WTC11 (cell line): ENCODE measurements at regions not wholly inside any gene's neighbourhood (a gene's known extent, or its start where the extent isn't known, plus 50 kb on each side); places are given as distances from the start of the nearest gene placed in this dataset.

Experiments
- ATAC-seq: fragments of 200-7000 bp; cut with Tn5 transposase; 2 replicates; pipeline ENCODE4 v1.10.0; 2021; ENCODE audit warnings: mild to moderate bottlenecking, moderate library complexity
- CTCF ChIA-PET: fragments of 300-600 bp; sonication (Branson Sonifier 250); formaldehyde crosslinking; loops from one replicate; lab custom pipeline; 2021; ENCODE audit warnings: antibody characterized with exemption; lab: Charles Lee
- POLR2A ChIA-PET: fragments of 350-600 bp; sonication (Branson Sonifier 250); formaldehyde crosslinking; loops from one replicate; lab custom pipeline; 2021; ENCODE audit warnings: antibody characterized with exemption; lab: Charles Lee
- DNase-seq: peaks from one replicate; pipeline ENCODE4 v3.0.0; 2021; ENCODE audit warnings: low spot score
- H3K27ac Mint-ChIP-seq: 2 replicates; pipeline ENCODE4 v1.8.0; 2021; ENCODE audit warnings: mixed read lengths
- H3K27me3 Mint-ChIP-seq: 2 replicates; pipeline ENCODE4 v1.8.0; 2021; ENCODE audit warnings: low read depth, mild to moderate bottlenecking, moderate library complexity, mixed read lengths
- H3K36me3 Mint-ChIP-seq: 2 replicates; pipeline ENCODE4 v1.8.0; 2021; ENCODE audit warnings: mixed read lengths
- H3K4me1 Mint-ChIP-seq: 2 replicates; pipeline ENCODE4 v1.8.0; 2022; ENCODE audit warnings: mixed read lengths
- H3K4me3 Mint-ChIP-seq: 2 replicates; pipeline ENCODE4 v1.8.0; 2021; ENCODE audit warnings: mild to moderate bottlenecking, moderate library complexity, mixed read lengths
- H3K9me3 Mint-ChIP-seq: 2 replicates; pipeline ENCODE4 v1.8.0; 2021; ENCODE audit warnings: mixed read lengths
- ATF6 ChIP-seq: sonication (generic); formaldehyde crosslinking; IDR thresholded peaks from 2 replicates; pipeline ENCODE4 v1.8.1; 2023; ENCODE audit warnings: mild to moderate bottlenecking, missing genetic modification reagents
- CREM ChIP-seq: sonication (generic); formaldehyde crosslinking; IDR thresholded peaks from 2 replicates; pipeline ENCODE4 v1.8.1; 2022; ENCODE audit warnings: mild to moderate bottlenecking, missing genetic modification reagents, moderate library complexity
- ETV6 ChIP-seq: sonication (generic); formaldehyde crosslinking; IDR thresholded peaks from 2 replicates; pipeline ENCODE4 v1.8.1; 2022; ENCODE audit warnings: mild to moderate bottlenecking, missing genetic modification reagents
- FOXJ3 ChIP-seq: sonication (generic); formaldehyde crosslinking; IDR thresholded peaks from 2 replicates; pipeline ENCODE4 v1.9.0; 2021; ENCODE audit warnings: missing genetic modification reagents, mild to moderate bottlenecking, borderline replicate concordance
- FOXP4 ChIP-seq: sonication (generic); formaldehyde crosslinking; IDR thresholded peaks from 2 replicates; pipeline ENCODE4 v1.8.0; 2022; ENCODE audit warnings: mild to moderate bottlenecking, missing genetic modification reagents
- MAX ChIP-seq: sonication (generic); formaldehyde crosslinking; IDR thresholded peaks from 2 replicates; pipeline ENCODE4 v1.8.0; 2022; ENCODE audit warnings: mild to moderate bottlenecking, missing genetic modification reagents
- NFYB ChIP-seq: sonication (generic); formaldehyde crosslinking; conservative IDR thresholded peaks from 2 replicates; pipeline ENCODE4 v1.8.0; 2022; ENCODE audit warnings: low read depth, missing genetic modification reagents
- NR2C2 ChIP-seq: sonication (generic); formaldehyde crosslinking; IDR thresholded peaks from 2 replicates; pipeline ENCODE4 v1.8.0; 2022; ENCODE audit warnings: mild to moderate bottlenecking, missing genetic modification reagents
- NR3C1 ChIP-seq: sonication (generic); formaldehyde crosslinking; conservative IDR thresholded peaks from 2 replicates; pipeline ENCODE4 v1.8.1; 2023; ENCODE audit warnings: low read depth, mild to moderate bottlenecking, missing genetic modification reagents
- PREB ChIP-seq: sonication (generic); formaldehyde crosslinking; IDR thresholded peaks from 2 replicates; pipeline ENCODE4 v1.8.1; 2022; ENCODE audit warnings: mild to moderate bottlenecking, missing genetic modification reagents, moderate library complexity, borderline replicate concordance
- SMAD4 ChIP-seq: sonication (generic); formaldehyde crosslinking; IDR thresholded peaks from 2 replicates; pipeline ENCODE4 v1.8.0; 2022; ENCODE audit warnings: mild to moderate bottlenecking, missing genetic modification reagents
- SOX15 ChIP-seq: fragments of 250-450 bp; sonication (Bioruptor Pico); IDR thresholded peaks from 2 replicates; pipeline ENCODE4 v1.9.0; 2021; ENCODE audit warnings: mild to moderate bottlenecking
- SP1 ChIP-seq: sonication (generic); formaldehyde crosslinking; conservative IDR thresholded peaks from 2 replicates; pipeline ENCODE4 v1.8.1; 2022; ENCODE audit warnings: missing genetic modification reagents
- STAT6 ChIP-seq: sonication (generic); formaldehyde crosslinking; conservative IDR thresholded peaks from 2 replicates; pipeline ENCODE4 v1.8.1; 2023; ENCODE audit warnings: mild to moderate bottlenecking, low read depth, missing genetic modification reagents, moderate library complexity
- ZNF317 ChIP-seq: sonication (generic); formaldehyde crosslinking; IDR thresholded peaks from 2 replicates; pipeline ENCODE4 v1.8.1; 2023; ENCODE audit warnings: low read depth, mild to moderate bottlenecking, moderate library complexity, missing genetic modification reagents, borderline replicate concordance
- ZNF423 ChIP-seq: fragments of 250-450 bp; sonication (Bioruptor Pico); IDR thresholded peaks from 2 replicates; pipeline ENCODE4 v2.1.2; 2022; ENCODE audit warnings: mild to moderate bottlenecking, moderate library complexity
- TF ChIP-seq, protein P1 (sequence below): fragments of 250-450 bp; sonication (Bioruptor Pico); IDR thresholded peaks from 2 replicates; pipeline ENCODE4 v1.9.0; 2021; ENCODE audit warnings: moderate library complexity, mild to moderate bottlenecking, inconsistent platforms, borderline replicate concordance
- TF ChIP-seq, protein P2 (sequence below): sonication (generic); formaldehyde crosslinking; IDR thresholded peaks from 2 replicates; pipeline ENCODE4 v1.8.1; 2022; ENCODE audit warnings: mild to moderate bottlenecking, moderate library complexity, missing genetic modification reagents
- TF ChIP-seq, protein P3 (sequence below): sonication (generic); formaldehyde crosslinking; IDR thresholded peaks from 2 replicates; pipeline ENCODE4 v1.8.1; 2023; ENCODE audit warnings: mild to moderate bottlenecking, missing genetic modification reagents, moderate library complexity
- TF ChIP-seq, protein P4 (sequence below): fragments of 250-450 bp; sonication (Bioruptor Pico); IDR thresholded peaks from 2 replicates; pipeline ENCODE4 v1.9.0; 2021; ENCODE audit warnings: mild to moderate bottlenecking, borderline replicate concordance

- TF ChIP-seq, protein P1, sequence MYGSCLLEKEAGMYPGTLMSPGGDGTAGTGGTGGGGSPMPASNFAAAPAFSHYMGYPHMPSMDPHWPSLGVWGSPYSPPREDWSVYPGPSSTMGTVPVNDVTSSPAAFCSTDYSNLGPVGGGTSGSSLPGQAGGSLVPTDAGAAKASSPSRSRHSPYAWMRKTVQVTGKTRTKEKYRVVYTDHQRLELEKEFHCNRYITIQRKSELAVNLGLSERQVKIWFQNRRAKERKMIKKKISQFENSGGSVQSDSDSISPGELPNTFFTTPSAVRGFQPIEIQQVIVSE, result no peak
- no peak for TF ChIP-seq STAT6 (CRISPR knock-in tag)
- no peak for TF ChIP-seq NR3C1
- TF ChIP-seq MAX (CRISPR knock-in tag), result no peak
- TF ChIP-seq NR2C2 (CRISPR knock-in tag), result no peak
- TF ChIP-seq, protein P2, sequence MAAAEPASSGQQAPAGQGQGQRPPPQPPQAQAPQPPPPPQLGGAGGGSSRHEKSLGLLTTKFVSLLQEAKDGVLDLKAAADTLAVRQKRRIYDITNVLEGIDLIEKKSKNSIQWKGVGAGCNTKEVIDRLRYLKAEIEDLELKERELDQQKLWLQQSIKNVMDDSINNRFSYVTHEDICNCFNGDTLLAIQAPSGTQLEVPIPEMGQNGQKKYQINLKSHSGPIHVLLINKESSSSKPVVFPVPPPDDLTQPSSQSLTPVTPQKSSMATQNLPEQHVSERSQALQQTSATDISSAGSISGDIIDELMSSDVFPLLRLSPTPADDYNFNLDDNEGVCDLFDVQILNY (CRISPR knock-in tag), result no peak
- TF ChIP-seq CREM (CRISPR knock-in tag), result no peak
- no peak for TF ChIP-seq NFYB (CRISPR knock-in tag)
- no peak for TF ChIP-seq SP1 (CRISPR knock-in tag)
- no peak for TF ChIP-seq FOXJ3 (CRISPR knock-in tag)
- TF ChIP-seq PREB (CRISPR knock-in tag), result no peak
- TF ChIP-seq SOX15 (CRISPR knock-in tag), result no peak
- TF ChIP-seq FOXP4, result no peak
- no peak for TF ChIP-seq ZNF423
- peaks cover 4% of the 10 kb centered on the region for H3K36me3 Mint-ChIP-seq
- H3K27ac Mint-ChIP-seq, result no peak overlapping the region
- POLR2A ChIA-PET, result no interaction called here
- no peaks in the 10 kb centered on the region for H3K27me3 Mint-ChIP-seq
- ATAC-seq (no peak), DNase-seq (no peak)
- H3K9me3 Mint-ChIP-seq, result peaks cover 5% of the 10 kb centered on the region
- CTCF ChIA-PET, result no interaction called here
- no peaks in the 10 kb centered on the region for H3K4me1 Mint-ChIP-seq
- no peak overlapping the region for H3K4me3 Mint-ChIP-seq
Measured at GRCh38 chr5:104444656-104445055, 882.1 kb upstream of the NUDT12 start.

DNA sequence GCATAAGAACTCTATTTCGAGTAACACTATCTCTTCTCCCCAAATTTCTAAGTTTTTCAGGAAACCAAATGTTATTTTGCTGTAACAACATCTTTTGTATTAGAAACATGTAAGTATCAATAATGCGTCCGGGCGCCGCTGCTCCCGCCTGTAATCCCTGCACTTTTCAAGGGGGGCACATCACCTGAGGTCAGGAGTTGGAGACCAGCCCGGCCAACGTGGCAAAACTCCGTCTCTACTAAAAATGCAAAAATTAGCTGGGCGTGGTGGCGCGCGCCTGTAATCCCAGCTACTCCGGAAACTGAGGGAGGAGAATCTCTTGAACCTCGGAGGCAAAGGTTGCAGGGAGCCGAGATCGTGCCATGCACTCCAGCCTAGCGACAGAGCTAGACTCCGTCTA, 881.1 kb upstream of the NUDT12 start:
- ATAC-seq, result no peak
- no peak for DNase-seq
- Mint-ChIP-seq H3K4me1 (no peaks in the 10 kb centered on the region), H3K9me3 (no peaks in the 10 kb centered on the region), H3K4me3 (no peak overlapping the region), H3K36me3 (no peaks in the 10 kb centered on the region), H3K27me3 (no peaks in the 10 kb centered on the region), H3K27ac (no peak overlapping the region)
- POLR2A ChIA-PET, result no interaction called here
- CTCF ChIA-PET, result no interaction called here
- TF ChIP-seq, protein P3, sequence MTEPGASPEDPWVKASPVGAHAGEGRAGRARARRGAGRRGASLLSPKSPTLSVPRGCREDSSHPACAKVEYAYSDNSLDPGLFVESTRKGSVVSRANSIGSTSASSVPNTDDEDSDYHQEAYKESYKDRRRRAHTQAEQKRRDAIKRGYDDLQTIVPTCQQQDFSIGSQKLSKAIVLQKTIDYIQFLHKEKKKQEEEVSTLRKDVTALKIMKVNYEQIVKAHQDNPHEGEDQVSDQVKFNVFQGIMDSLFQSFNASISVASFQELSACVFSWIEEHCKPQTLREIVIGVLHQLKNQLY (CRISPR knock-in tag), result no peak
- TF ChIP-seq ETV6, result no peak
- no peak for TF ChIP-seq ZNF317
- TF ChIP-seq SP1 (CRISPR knock-in tag), result no peak
- no peak for TF ChIP-seq FOXJ3 (CRISPR knock-in tag)
- TF ChIP-seq, protein P1, result no peak
- TF ChIP-seq, protein P4, sequence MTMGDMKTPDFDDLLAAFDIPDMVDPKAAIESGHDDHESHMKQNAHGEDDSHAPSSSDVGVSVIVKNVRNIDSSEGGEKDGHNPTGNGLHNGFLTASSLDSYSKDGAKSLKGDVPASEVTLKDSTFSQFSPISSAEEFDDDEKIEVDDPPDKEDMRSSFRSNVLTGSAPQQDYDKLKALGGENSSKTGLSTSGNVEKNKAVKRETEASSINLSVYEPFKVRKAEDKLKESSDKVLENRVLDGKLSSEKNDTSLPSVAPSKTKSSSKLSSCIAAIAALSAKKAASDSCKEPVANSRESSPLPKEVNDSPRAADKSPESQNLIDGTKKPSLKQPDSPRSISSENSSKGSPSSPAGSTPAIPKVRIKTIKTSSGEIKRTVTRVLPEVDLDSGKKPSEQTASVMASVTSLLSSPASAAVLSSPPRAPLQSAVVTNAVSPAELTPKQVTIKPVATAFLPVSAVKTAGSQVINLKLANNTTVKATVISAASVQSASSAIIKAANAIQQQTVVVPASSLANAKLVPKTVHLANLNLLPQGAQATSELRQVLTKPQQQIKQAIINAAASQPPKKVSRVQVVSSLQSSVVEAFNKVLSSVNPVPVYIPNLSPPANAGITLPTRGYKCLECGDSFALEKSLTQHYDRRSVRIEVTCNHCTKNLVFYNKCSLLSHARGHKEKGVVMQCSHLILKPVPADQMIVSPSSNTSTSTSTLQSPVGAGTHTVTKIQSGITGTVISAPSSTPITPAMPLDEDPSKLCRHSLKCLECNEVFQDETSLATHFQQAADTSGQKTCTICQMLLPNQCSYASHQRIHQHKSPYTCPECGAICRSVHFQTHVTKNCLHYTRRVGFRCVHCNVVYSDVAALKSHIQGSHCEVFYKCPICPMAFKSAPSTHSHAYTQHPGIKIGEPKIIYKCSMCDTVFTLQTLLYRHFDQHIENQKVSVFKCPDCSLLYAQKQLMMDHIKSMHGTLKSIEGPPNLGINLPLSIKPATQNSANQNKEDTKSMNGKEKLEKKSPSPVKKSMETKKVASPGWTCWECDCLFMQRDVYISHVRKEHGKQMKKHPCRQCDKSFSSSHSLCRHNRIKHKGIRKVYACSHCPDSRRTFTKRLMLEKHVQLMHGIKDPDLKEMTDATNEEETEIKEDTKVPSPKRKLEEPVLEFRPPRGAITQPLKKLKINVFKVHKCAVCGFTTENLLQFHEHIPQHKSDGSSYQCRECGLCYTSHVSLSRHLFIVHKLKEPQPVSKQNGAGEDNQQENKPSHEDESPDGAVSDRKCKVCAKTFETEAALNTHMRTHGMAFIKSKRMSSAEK (CRISPR knock-in tag), result no peak
- no peak for TF ChIP-seq ATF6
- no peak for TF ChIP-seq SMAD4
